H9 (cell line): ENCODE measurements at regions not wholly inside any gene's neighbourhood (a gene's known extent, or its start where the extent isn't known, plus 50 kb on each side); places are given as distances from the start of the nearest gene placed in this dataset.

ENCODE experiments used
- DNase-seq: peaks from one replicate; pipeline ENCODE4 v3.0.0-alpha.2; 2017
- H2AFZ ChIP-seq: one replicate; pipeline ENCODE4 v1.6.1; 2013; ENCODE audit warnings: mild to moderate bottlenecking, low read length, control low read depth, moderate library complexity
- H2AK5ac ChIP-seq: 2 replicates; pipeline ENCODE4 v1.6.1; 2013; ENCODE audit warnings: low read length, control low read depth, mixed read lengths; ENCODE audit not compliant: insufficient read length
- H2BK120ac ChIP-seq: one replicate; pipeline ENCODE4 v1.6.1; 2013; ENCODE audit warnings: low read depth, mild to moderate bottlenecking, low read length, control low read depth, inconsistent platforms; ENCODE audit not compliant: poor library complexity, severe bottlenecking
- H2BK12ac ChIP-seq: 2 replicates; pipeline ENCODE4 v1.6.1; 2013; ENCODE audit warnings: low read length, control low read depth, mixed read lengths, low read depth; ENCODE audit not compliant: insufficient read length
- H2BK15ac ChIP-seq: 2 replicates; pipeline ENCODE4 v1.6.1; 2013; ENCODE audit warnings: low read depth, low read length, control low read depth
- H2BK20ac ChIP-seq: one replicate; pipeline ENCODE4 v1.6.1; 2013; ENCODE audit warnings: low read depth, mild to moderate bottlenecking, low read length, control low read depth, inconsistent platforms; ENCODE audit not compliant: poor library complexity, severe bottlenecking
- H2BK5ac ChIP-seq: 2 replicates; pipeline ENCODE4 v1.6.1; 2013; ENCODE audit warnings: low read length, control low read depth, mixed read lengths; ENCODE audit not compliant: insufficient read length
- H3K14ac ChIP-seq: 2 replicates; pipeline ENCODE4 v1.6.1; 2013; ENCODE audit warnings: low read length, control low read depth; ENCODE audit not compliant: insufficient read depth
- H3K18ac ChIP-seq: 2 replicates; pipeline ENCODE4 v1.6.1; 2013; ENCODE audit warnings: low read depth, mild to moderate bottlenecking, mixed read lengths, low read length, control low read depth; ENCODE audit not compliant: insufficient read length
- H3K23ac ChIP-seq: 2 replicates; pipeline ENCODE4 v1.6.1; 2013; ENCODE audit warnings: low read length, control low read depth, mixed read lengths, low read depth; ENCODE audit not compliant: insufficient read length
- H3K23me2 ChIP-seq: 2 replicates; pipeline ENCODE4 v1.6.1; 2013; ENCODE audit warnings: low read depth, mild to moderate bottlenecking, mixed read lengths, low read length, control low read depth; ENCODE audit not compliant: insufficient read length, poor library complexity, severe bottlenecking
- H3K27ac ChIP-seq: 2 replicates; pipeline ENCODE4 v1.5.1; 2013; ENCODE audit warnings: low read length, control low read depth, mixed read lengths, low read depth; ENCODE audit not compliant: insufficient read length
- H3K27me3 ChIP-seq: 2 replicates; pipeline ENCODE4 v1.6.1; 2013; ENCODE audit warnings: low read length, control low read depth, inconsistent platforms; ENCODE audit not compliant: insufficient read depth
- H3K4ac ChIP-seq: 2 replicates; pipeline ENCODE4 v1.6.1; 2013; ENCODE audit warnings: low read depth, mild to moderate bottlenecking, control low read depth, inconsistent platforms, low read length, moderate library complexity
- H3K4me1 ChIP-seq: 2 replicates; pipeline ENCODE4 v1.6.1; 2013; ENCODE audit warnings: low read length, control low read depth, inconsistent platforms; ENCODE audit not compliant: insufficient read depth
- H3K4me2 ChIP-seq: 2 replicates; pipeline ENCODE4 v1.6.1; 2013; ENCODE audit warnings: low read length, control low read depth, mixed read lengths; ENCODE audit not compliant: insufficient read length, insufficient read depth
- H3K56ac ChIP-seq: 2 replicates; pipeline ENCODE4 v1.6.1; 2013; ENCODE audit warnings: low read depth, mild to moderate bottlenecking, mixed read lengths, low read length, control low read depth; ENCODE audit not compliant: insufficient read length
- H3K79me1 ChIP-seq: 2 replicates; pipeline ENCODE4 v1.6.1; 2013; ENCODE audit warnings: low read depth, mild to moderate bottlenecking, moderate library complexity, low read length, control low read depth, inconsistent platforms; ENCODE audit not compliant: insufficient read depth, poor library complexity, severe bottlenecking
- H3K79me2 ChIP-seq: 2 replicates; pipeline ENCODE4 v1.6.1; 2013; ENCODE audit warnings: low read length, control low read depth, inconsistent platforms; ENCODE audit not compliant: insufficient read depth
- H3K9ac ChIP-seq: 2 replicates; pipeline ENCODE4 v1.6.1; 2013; ENCODE audit warnings: low read length, control low read depth, mixed read lengths; ENCODE audit not compliant: insufficient read length; ENCODE audit errors: extremely low read depth
- H3K9me3 ChIP-seq: one replicate; pipeline ENCODE4 v1.6.1; 2013; ENCODE audit warnings: low read depth, low read length, inconsistent platforms; ENCODE audit not compliant: control insufficient read depth
- H3T11ph ChIP-seq: one replicate; pipeline ENCODE4 v1.6.1; 2013; ENCODE audit warnings: mild to moderate bottlenecking, low read length, control low read depth, inconsistent platforms
- H4K20me1 ChIP-seq: one replicate; pipeline ENCODE4 v1.6.1; 2013; ENCODE audit not compliant: control insufficient read depth, insufficient read length, insufficient read depth
- H4K5ac ChIP-seq: 2 replicates; pipeline ENCODE4 v1.6.1; 2013; ENCODE audit warnings: low read depth, mild to moderate bottlenecking, mixed read lengths, low read length, control low read depth; ENCODE audit not compliant: insufficient read length
- H4K8ac ChIP-seq: replicated peaks from 2 replicates; pipeline ENCODE4 v1.6.1; 2013; ENCODE audit warnings: low read length, control low read depth, mixed read lengths, low read depth; ENCODE audit not compliant: insufficient read length
- H4K91ac ChIP-seq: 2 replicates; pipeline ENCODE4 v1.6.1; 2013; ENCODE audit warnings: low read depth, mild to moderate bottlenecking, moderate library complexity, mixed read lengths, low read length, control low read depth; ENCODE audit not compliant: insufficient read length
- H3K27ac Mint-ChIP-seq, 3 experiments: 2 replicates in 2 of 3; 3 replicates in 1 of 3; pipeline ENCODE4 v1.8.0; 2020 to 2021; ENCODE audit warnings: mixed read lengths in 3 of 3, mild to moderate bottlenecking in 1 of 3, moderate library complexity in 1 of 3
- H3K27me3 Mint-ChIP-seq: 2 replicates; pipeline ENCODE4 v1.8.0; 2021; ENCODE audit warnings: low read depth, mild to moderate bottlenecking, moderate library complexity, mixed read lengths
- H3K36me3 Mint-ChIP-seq, 3 experiments: 2 replicates in 2 of 3; 3 replicates in 1 of 3; pipeline ENCODE4 v1.8.0; 2020 to 2021; ENCODE audit warnings: low read depth in 3 of 3, mixed read lengths in 3 of 3; ENCODE audit not compliant: insufficient read depth in 1 of 3
- H3K4me1 Mint-ChIP-seq, 2 experiments: 2 replicates each; pipeline ENCODE4 v1.8.0; 2020; ENCODE audit warnings: mixed read lengths in 2 of 2
- H3K4me3 Mint-ChIP-seq, 2 experiments: 2 replicates in 1 of 2; 3 replicates in 1 of 2; pipeline ENCODE4 v1.8.0; 2020 to 2021; ENCODE audit warnings: mild to moderate bottlenecking in 2 of 2, mixed read lengths in 2 of 2, moderate library complexity in 1 of 2
- H3K9me3 Mint-ChIP-seq, 2 experiments: 2 replicates in 1 of 2; 3 replicates in 1 of 2; pipeline ENCODE4 v1.8.0; 2020; ENCODE audit warnings: mild to moderate bottlenecking in 2 of 2, mixed read lengths in 2 of 2, moderate library complexity in 1 of 2
- CTCF ChIP-seq: fragments of 200-600 bp; sonication (generic); conservative IDR thresholded peaks from 3 replicates; pipeline ENCODE4 v1.8.0; 2021; ENCODE audit warnings: antibody characterized with exemption, mild to moderate bottlenecking
- WGBS: extraction: QIAGEN DNeasy Blood & Tissue Kit; methylation state at CpG from one replicate; pipeline ENCODE4 v1.1.7; 2013; ENCODE audit warnings: missing lambda C conversion rate, low lambda C conversion rate, mixed read lengths; ENCODE audit not compliant: insufficient read length; ENCODE audit errors: extremely low coverage; 5-methylcytosine and 5-hydroxymethylcytosine counted together

- H3K27me3 Mint-ChIP-seq = peaks cover 2% of the 10 kb centered on the region
- no peaks in the 10 kb centered on the region for H3K79me2 ChIP-seq
- no peak overlapping the region for H3K4me3 Mint-ChIP-seq
- no peak overlapping the region for H3K27ac ChIP-seq
- H3K27me3 ChIP-seq = no peaks in the 10 kb centered on the region
- no peaks in the 10 kb centered on the region for H3K23me2 ChIP-seq
- H3K36me3 Mint-ChIP-seq = peaks cover 0 to 2% (median 0%) of the 10 kb centered on the region in 3 experiments; a peak in 1 of 7 replicates
- no peak overlapping the region for H2AFZ ChIP-seq
- H3K23ac ChIP-seq = no peak overlapping the region
- H3K9me3 ChIP-seq = no peaks in the 10 kb centered on the region
- no peak overlapping the region for H3K18ac ChIP-seq
- no peak overlapping the region for H4K91ac ChIP-seq
- no peak overlapping the region for H2AK5ac ChIP-seq
- H3K79me1 ChIP-seq = no peaks in the 10 kb centered on the region
- no CpG with 5 or more reads among the region's 1 CpG for WGBS
- H2BK20ac ChIP-seq = no peak overlapping the region
- H3K56ac ChIP-seq = no peak overlapping the region
- no peak for TF ChIP-seq CTCF
- no peak overlapping the region for H2BK120ac ChIP-seq
- no peak overlapping the region for H3T11ph ChIP-seq
- H4K5ac ChIP-seq = no peak overlapping the region
- no peak overlapping the region for H3K14ac ChIP-seq
- H3K4ac ChIP-seq = no peak overlapping the region
- no peaks in the 10 kb centered on the region for H3K4me1 Mint-ChIP-seq
- H4K8ac ChIP-seq = no peak overlapping the region
- no peaks in the 10 kb centered on the region for H3K4me1 ChIP-seq
- no peak for DNase-seq
- peaks cover 0 to 3% of the 10 kb centered on the region in 2 experiments; a peak in 3 of 5 replicates for H3K9me3 Mint-ChIP-seq
- no peak overlapping the region for H2BK12ac ChIP-seq
- H3K27ac Mint-ChIP-seq = no peak overlapping the region
- no peak overlapping the region for H3K9ac ChIP-seq
- H3K4me2 ChIP-seq = no peak overlapping the region
- H4K20me1 ChIP-seq = no peaks in the 10 kb centered on the region
- H2BK15ac ChIP-seq = no peak overlapping the region
- no peak overlapping the region for H2BK5ac ChIP-seq
Measured at GRCh38 chr2:70388128-70388527, 86.3 kb upstream of the FAM136A start.
